Breast epithelium (tissue), 4 donors: ENCODE measurements at regions not wholly inside any gene's neighbourhood (a gene's known extent, or its start where the extent isn't known, plus 50 kb on each side); places are given as distances from the start of the nearest gene placed in this dataset.

Experiments
- DNase-seq, 2 donors: peaks; one replicate each; pipeline ENCODE4 v3.0.0-alpha.2; 2019; ENCODE audit warnings: low spot score in 2 of 2
- H3K27ac ChIP-seq, 2 donors: fragments of 200-600 bp; sonication (generic) in 1 of 2; one replicate each; pipeline ENCODE4 v1.5.1; 2016 to 2019; ENCODE audit warnings: mild to moderate bottlenecking in 1 of 2
- H3K27me3 ChIP-seq, 2 donors: fragments of 200-600 bp; sonication (generic) in 1 of 2; one replicate each; pipeline versions ENCODE4 v1.5.1 to v1.6.0; 2017 to 2019; ENCODE audit warnings: control low read depth in 1 of 2, mild to moderate bottlenecking in 1 of 2
- H3K36me3 ChIP-seq: fragments of 200-600 bp; one replicate; pipeline ENCODE4 v1.5.1; 2019
- H3K4me1 ChIP-seq, 2 donors: fragments of 200-600 bp; sonication (generic); one replicate each; pipeline ENCODE4 v1.5.1; 2016 to 2019; ENCODE audit warnings: control low read depth in 1 of 2
- H3K4me3 ChIP-seq, 3 donors: fragments of 200-600 bp; sonication (generic); 1 replicate in 2 of 3; 2 replicates in 1 of 3; pipeline ENCODE4 v1.5.1; 2016 to 2019; ENCODE audit warnings: mild to moderate bottlenecking in 3 of 3, moderate library complexity in 2 of 3
- H3K9me3 ChIP-seq, 2 donors: fragments of 200-600 bp; sonication (generic) in 1 of 2; one replicate each; pipeline ENCODE4 v1.5.1; 2016 to 2019; ENCODE audit warnings: control low read depth in 1 of 2
- CTCF ChIP-seq, 3 donors: fragments of 450-650 bp; IDR thresholded peaks; one replicate each; pipeline ENCODE4 v1.5.1; 2016 to 2017; ENCODE audit warnings: antibody characterized with exemption in 3 of 3, mild to moderate bottlenecking in 3 of 3, moderate library complexity in 3 of 3
- POLR2A ChIP-seq: fragments of 450-650 bp; IDR thresholded peaks from one replicate; pipeline ENCODE4 v1.6.1; 2016; ENCODE audit warnings: antibody characterized with exemption, mild to moderate bottlenecking, moderate library complexity
- POLR2AphosphoS5 ChIP-seq, 3 donors: sonication (generic); formaldehyde crosslinking; IDR thresholded peaks; one replicate each; pipeline ENCODE4 v1.6.1; 2017; ENCODE audit warnings: antibody characterized with exemption in 3 of 3
- intact Hi-C: fragments of 100-400 bp; cut with DNase I; formaldehyde crosslinking; loops from one replicate; pipeline ENCODE4 v1.15.1; 2023; ENCODE audit warnings: low total_unique reads

DNA sequence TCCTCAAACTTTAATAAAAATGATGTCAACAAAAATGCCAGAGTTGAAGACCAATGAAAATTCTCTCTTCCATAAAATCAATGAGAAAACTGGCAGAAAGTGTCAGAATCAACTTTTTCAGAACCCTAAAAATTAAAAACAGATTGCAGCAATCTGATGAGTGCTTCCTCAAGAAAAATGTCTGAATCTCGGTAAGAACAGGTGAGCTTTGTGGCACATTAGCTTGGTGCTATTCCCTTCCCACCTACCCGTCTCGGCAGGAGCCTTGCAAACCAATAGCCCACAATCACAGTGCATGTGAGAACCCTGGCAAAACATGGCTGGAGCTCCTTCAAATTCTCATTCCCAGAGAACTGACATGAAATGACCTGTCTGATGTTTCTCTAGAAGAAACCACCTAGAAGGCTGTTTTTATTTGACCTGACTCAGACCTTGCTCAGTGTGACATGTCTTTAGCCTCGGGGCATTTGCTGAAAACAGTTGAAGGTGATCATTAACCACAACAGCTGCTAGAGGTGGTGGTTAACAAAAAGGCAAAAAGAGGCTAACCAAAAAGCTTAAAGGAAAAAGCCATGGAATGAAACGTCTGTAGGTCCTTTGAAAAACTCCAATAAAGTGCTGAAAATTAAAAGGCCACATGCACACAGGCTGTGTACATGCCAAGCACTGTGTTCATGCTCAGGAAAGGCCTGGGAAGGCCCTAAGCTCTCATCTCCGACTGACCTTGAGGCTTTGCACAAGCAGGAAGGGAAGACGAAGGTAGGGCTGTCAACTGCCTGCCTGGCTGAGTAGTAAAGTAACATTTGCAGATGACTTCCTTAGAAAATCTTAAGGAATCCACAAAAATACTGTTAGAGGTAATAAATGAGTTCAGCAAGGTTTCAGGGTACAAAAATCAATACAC, 253.0 kb upstream of the NSMCE3 start:
- peaks cover 6% of the 10 kb centered on the region in 2 donors for H3K9me3 ChIP-seq
- no peak overlapping the region for H3K27ac ChIP-seq
- H3K36me3 ChIP-seq: no peaks in the 10 kb centered on the region
- intact Hi-C loops: no loop called here
- TF ChIP-seq POLR2A (no peak), CTCF (IDR thresholded peaks at IDR 0.05) (no peak), POLR2AphosphoS5 (IDR thresholded peaks at IDR 0.05) (no peak)
- DNase-seq: no peak
- H3K4me1 ChIP-seq: no peaks in the 10 kb centered on the region
- H3K4me3 ChIP-seq: no peak overlapping the region
- H3K27me3 ChIP-seq: no peaks in the 10 kb centered on the region

GRCh38 chr15:29518442-29518841, 248.8 kb upstream of the NSMCE3 start:
- no peak overlapping the region for H3K27ac ChIP-seq
- intact Hi-C loops: no loop called here

DNA sequence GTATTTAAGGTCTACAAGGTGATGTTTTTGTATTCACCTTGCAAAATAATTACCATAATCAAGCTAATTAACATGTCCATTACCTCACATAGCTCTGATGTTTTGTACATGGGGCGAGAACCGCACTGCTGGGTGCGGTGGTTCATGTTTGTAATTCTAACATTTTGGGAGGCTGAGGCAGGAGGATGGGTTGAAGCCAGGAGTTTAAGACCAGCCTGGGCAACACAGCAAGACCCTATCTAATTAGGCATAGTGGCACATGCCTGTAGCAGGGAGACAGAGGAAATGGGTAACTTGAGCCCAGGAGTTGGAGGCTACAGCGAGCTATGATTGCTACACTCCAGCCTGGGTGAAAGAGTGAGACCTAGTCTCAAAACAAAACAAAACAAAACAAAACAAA, 248.2 kb upstream of the NSMCE3 start:
- TF ChIP-seq POLR2A: no peak
- TF ChIP-seq CTCF (IDR thresholded peaks at IDR 0.05): no peak
- no peak for TF ChIP-seq POLR2AphosphoS5 (IDR thresholded peaks at IDR 0.05)
- peaks cover 6% of the 10 kb centered on the region in 2 donors for H3K9me3 ChIP-seq
- H3K4me3 ChIP-seq: no peak overlapping the region
- no peaks in the 10 kb centered on the region for H3K36me3 ChIP-seq
- no peak overlapping the region for H3K27ac ChIP-seq
- no peaks in the 10 kb centered on the region for H3K27me3 ChIP-seq
- intact Hi-C loops: no loop called here
- no peak for DNase-seq
- no peaks in the 10 kb centered on the region for H3K4me1 ChIP-seq

More at GRCh38 chr15:29518442-29518841, 248.8 kb upstream of the NSMCE3 start:
- no peak for DNase-seq
- Histone ChIP-seq H3K36me3 (no peaks in the 10 kb centered on the region), H3K4me1 (no peaks in the 10 kb centered on the region), H3K27me3 (no peaks in the 10 kb centered on the region), H3K9me3 (peaks cover 6% of the 10 kb centered on the region in 2 donors), H3K4me3 (no peak overlapping the region)
- TF ChIP-seq CTCF (IDR thresholded peaks at IDR 0.05) (no peak), POLR2A (no peak), POLR2AphosphoS5 (IDR thresholded peaks at IDR 0.05) (no peak)

GRCh38 chr15:29516929-29517328, 247.3 kb upstream of the NSMCE3 start:
- Histone ChIP-seq H3K4me3 (no peak overlapping the region), H3K36me3 (no peaks in the 10 kb centered on the region), H3K27ac (no peak overlapping the region), H3K9me3 (peaks cover 6% of the 10 kb centered on the region in 2 donors), H3K27me3 (no peaks in the 10 kb centered on the region), H3K4me1 (no peaks in the 10 kb centered on the region)
- DNase-seq: no peak
- TF ChIP-seq CTCF (IDR thresholded peaks at IDR 0.05): no peak
- TF ChIP-seq POLR2A: no peak
- TF ChIP-seq POLR2AphosphoS5 (IDR thresholded peaks at IDR 0.05): no peak
- intact Hi-C loops: no loop called here

DNA sequence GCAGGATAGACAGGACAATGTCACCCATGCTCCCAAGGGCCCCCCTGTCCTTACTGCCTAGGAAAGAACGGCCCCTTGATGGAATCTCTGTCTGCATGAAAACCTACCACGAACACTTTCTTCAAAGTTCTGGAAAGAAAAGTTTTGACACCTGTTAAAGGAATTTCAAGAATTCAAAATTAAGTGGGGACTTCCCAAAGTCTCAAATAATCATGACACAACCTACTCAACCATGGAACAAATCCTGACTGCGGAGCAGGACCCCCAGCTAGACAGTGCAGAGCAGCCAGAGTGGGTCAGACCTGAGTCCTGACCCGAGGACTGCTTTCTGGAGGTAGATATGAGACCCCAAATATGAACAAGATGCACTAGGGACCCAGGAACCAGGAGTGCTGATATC, 245.3 kb upstream of the NSMCE3 start:
- Histone ChIP-seq H3K4me3 (no peak overlapping the region), H3K4me1 (no peaks in the 10 kb centered on the region), H3K36me3 (no peaks in the 10 kb centered on the region), H3K27ac (no peak overlapping the region), H3K27me3 (no peaks in the 10 kb centered on the region), H3K9me3 (peaks cover 5% of the 10 kb centered on the region in 2 donors)
- DNase-seq: no peak
- intact Hi-C loops: no loop called here
- TF ChIP-seq CTCF (IDR thresholded peaks at IDR 0.05) (no peak), POLR2A (no peak), POLR2AphosphoS5 (IDR thresholded peaks at IDR 0.05) (no peak)
